ENCODE measurements at regions not wholly inside any gene's neighbourhood (a gene's known extent, or its start where the extent isn't known, plus 50 kb on each side); places are given as distances from the start of the nearest gene placed in this dataset.

DNA sequence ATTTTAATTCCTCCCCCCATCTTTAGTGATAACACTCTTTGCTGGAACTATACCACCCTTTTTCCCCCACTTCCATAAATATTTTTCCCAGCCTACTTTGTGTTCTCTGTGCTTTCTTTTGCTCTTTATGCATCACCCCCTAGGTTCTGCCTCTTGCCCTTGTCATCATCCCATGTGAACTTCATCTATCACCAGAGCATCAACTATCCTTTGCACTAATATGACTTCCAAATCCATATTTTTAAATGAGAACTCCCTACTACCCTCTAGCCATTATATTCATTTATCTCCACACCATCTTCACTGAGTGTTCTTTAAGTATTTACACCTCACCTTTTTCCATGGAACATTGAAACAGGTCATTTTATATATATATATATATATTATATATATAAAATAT is 452.7 kb downstream of the FOXO1 start:
- H3K4me1 Mint-ChIP-seq (ENCODE audit: low read depth), result peaks cover 5% of the 10 kb centered on the region
- H3K4me3 Mint-ChIP-seq (ENCODE audit: low read depth), result no peak overlapping the region
- TF ChIP-seq, protein P1, sequence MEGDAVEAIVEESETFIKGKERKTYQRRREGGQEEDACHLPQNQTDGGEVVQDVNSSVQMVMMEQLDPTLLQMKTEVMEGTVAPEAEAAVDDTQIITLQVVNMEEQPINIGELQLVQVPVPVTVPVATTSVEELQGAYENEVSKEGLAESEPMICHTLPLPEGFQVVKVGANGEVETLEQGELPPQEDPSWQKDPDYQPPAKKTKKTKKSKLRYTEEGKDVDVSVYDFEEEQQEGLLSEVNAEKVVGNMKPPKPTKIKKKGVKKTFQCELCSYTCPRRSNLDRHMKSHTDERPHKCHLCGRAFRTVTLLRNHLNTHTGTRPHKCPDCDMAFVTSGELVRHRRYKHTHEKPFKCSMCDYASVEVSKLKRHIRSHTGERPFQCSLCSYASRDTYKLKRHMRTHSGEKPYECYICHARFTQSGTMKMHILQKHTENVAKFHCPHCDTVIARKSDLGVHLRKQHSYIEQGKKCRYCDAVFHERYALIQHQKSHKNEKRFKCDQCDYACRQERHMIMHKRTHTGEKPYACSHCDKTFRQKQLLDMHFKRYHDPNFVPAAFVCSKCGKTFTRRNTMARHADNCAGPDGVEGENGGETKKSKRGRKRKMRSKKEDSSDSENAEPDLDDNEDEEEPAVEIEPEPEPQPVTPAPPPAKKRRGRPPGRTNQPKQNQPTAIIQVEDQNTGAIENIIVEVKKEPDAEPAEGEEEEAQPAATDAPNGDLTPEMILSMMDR (IDR thresholded peaks at IDR 0.05; ENCODE audit: unreplicated experiment), result no peak

DNA sequence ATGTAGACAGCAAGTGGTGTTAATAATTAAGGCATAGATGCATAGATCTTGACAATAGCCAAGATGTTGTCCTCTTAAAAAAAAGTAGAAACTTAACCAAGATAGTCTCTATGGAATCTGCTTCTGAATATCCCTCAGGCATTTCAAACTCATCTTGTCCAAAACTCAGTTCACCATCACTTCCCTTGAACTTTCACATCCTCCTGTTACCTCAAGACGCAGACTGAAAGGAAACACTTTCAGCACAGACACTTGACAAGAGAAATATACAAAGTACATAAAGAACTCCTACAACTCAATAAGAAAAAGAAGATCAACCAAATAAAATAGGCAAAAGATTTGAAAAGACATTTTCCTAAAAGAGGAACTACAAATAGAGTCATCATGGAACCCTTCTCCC is 451.1 kb downstream of the FOXO1 start:
- DNase-seq (ENCODE audit: low spot score, unreplicated experiment), result no peak
- Mint-ChIP-seq H3K36me3 (ENCODE audit: insufficient read depth) (no peaks in the 10 kb centered on the region), H3K9me3 (ENCODE audit: low read depth) (peaks cover 3% of the 10 kb centered on the region), H3K4me3 (ENCODE audit: low read depth) (no peak overlapping the region), H3K27ac (no peak overlapping the region), H3K4me1 (ENCODE audit: low read depth) (peaks cover 8% of the 10 kb centered on the region), H3K27me3 (peaks cover 6% of the 10 kb centered on the region)
- TF ChIP-seq, protein P1 (IDR thresholded peaks at IDR 0.05; ENCODE audit: unreplicated experiment), result no peak

More for the DNA sequence above, 452.7 kb downstream of the FOXO1 start:
- peaks cover 6% of the 10 kb centered on the region for H3K27me3 Mint-ChIP-seq
- no peak for DNase-seq (ENCODE audit: low spot score, unreplicated experiment)
- H3K27ac Mint-ChIP-seq, result no peak overlapping the region
- peaks cover 3% of the 10 kb centered on the region for H3K9me3 Mint-ChIP-seq (ENCODE audit: low read depth)
- H3K36me3 Mint-ChIP-seq (ENCODE audit: insufficient read depth), result no peaks in the 10 kb centered on the region

- peaks cover 6% of the 10 kb centered on the region for H3K27me3 Mint-ChIP-seq
- TF ChIP-seq, protein P1 (IDR thresholded peaks at IDR 0.05; ENCODE audit: unreplicated experiment), result no peak
- peaks cover 3% of the 10 kb centered on the region for H3K9me3 Mint-ChIP-seq (ENCODE audit: low read depth)
- H3K27ac Mint-ChIP-seq, result no peak overlapping the region
- H3K4me1 Mint-ChIP-seq (ENCODE audit: low read depth), result peaks cover 8% of the 10 kb centered on the region
- H3K4me3 Mint-ChIP-seq (ENCODE audit: low read depth), result no peak overlapping the region
- DNase-seq (ENCODE audit: low spot score, unreplicated experiment), result no peak
- no peaks in the 10 kb centered on the region for H3K36me3 Mint-ChIP-seq (ENCODE audit: insufficient read depth)
These were observed 450.7 kb downstream of the FOXO1 start for GRCh38 chr13:40215747-40216146.

DNA sequence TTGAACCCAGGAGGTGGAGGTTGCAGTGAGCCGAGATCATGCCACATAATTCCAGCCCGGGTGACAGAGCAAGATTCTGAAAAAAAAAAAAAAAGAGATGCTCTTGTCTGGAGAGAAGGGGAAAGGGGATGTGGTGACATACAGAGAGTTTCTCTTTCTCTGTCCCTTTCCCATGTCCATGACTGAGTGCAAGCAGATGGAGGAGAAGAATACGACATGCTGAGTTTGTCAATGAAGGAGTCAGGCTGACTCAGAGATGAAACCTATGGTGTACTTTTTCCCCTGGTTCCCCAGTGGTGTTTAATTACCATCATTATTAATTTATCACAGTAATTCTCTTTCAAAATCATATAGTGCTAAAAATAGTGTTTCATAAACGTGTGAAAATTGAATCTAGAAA is 448.8 kb downstream of the FOXO1 start:
- H3K9me3 Mint-ChIP-seq (ENCODE audit: low read depth), result peaks cover 3% of the 10 kb centered on the region
- H3K27me3 Mint-ChIP-seq, result peaks cover 14% of the 10 kb centered on the region

DNA sequence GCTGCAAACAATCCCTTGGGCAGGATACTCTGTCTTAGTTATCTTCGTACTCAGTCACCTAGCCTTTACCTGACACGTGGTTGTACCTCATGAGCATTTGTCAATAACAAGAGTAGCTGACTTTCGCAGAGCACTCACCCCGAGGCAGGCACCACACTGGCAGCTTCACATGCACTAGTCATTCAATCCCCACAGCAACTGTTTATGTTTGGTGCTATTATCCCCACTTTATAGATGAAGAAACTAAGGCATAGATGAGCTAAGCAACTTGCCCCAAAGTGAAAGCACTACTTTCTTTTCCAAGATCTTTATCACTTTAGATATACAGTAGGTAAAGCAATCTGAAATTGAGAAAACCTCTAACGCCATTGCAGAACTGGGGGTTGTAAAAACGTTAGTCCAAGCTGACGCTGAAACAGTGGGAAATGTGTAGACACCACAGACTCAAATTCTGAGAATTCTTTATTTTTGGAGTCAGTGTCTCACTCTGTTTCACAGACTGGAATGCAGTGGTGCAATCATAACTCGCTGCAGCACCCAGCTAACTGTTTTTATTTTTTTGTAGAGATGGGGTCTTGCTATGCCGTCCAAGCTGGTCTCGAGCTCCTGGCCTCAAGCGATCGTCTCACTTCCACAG is 446.0 kb downstream of the FOXO1 start:
- H3K27ac Mint-ChIP-seq, result no peak overlapping the region
- H3K36me3 Mint-ChIP-seq (ENCODE audit: insufficient read depth), result no peaks in the 10 kb centered on the region
- DNase-seq (ENCODE audit: low spot score, unreplicated experiment), result no peak
- H3K4me1 Mint-ChIP-seq (ENCODE audit: low read depth), result peaks cover 7% of the 10 kb centered on the region
- H3K4me3 Mint-ChIP-seq (ENCODE audit: low read depth), result no peak overlapping the region
- H3K27me3 Mint-ChIP-seq, result peaks cover 8% of the 10 kb centered on the region
- H3K9me3 Mint-ChIP-seq (ENCODE audit: low read depth), result no peaks in the 10 kb centered on the region
- TF ChIP-seq, protein P1 (IDR thresholded peaks at IDR 0.05; ENCODE audit: unreplicated experiment), result no peak

More for the DNA sequence above, 448.8 kb downstream of the FOXO1 start:
- Mint-ChIP-seq H3K4me3 (ENCODE audit: low read depth) (no peak overlapping the region), H3K36me3 (ENCODE audit: insufficient read depth) (no peaks in the 10 kb centered on the region), H3K4me1 (ENCODE audit: low read depth) (peaks cover 7% of the 10 kb centered on the region), H3K27ac (no peak overlapping the region)
- no peak for DNase-seq (ENCODE audit: low spot score, unreplicated experiment)
- TF ChIP-seq, protein P1 (IDR thresholded peaks at IDR 0.05; ENCODE audit: unreplicated experiment), result no peak
